ENCODE measurements at regions not wholly inside any gene's neighbourhood (a gene's known extent, or its start where the extent isn't known, plus 50 kb on each side); places are given as distances from the start of the nearest gene placed in this dataset.
A peak's percentile ranks its signal among the peaks of the same experiment; 100 is the strongest.

- ChIA-PET POLR2A (no interaction called here), CTCF (ENCODE audit: unreplicated experiment) (no interaction called here)
- Histone ChIP-seq H4K20me1 (ENCODE audit: insufficient read depth, low read length) (no peaks in the 10 kb centered on the region), H3K79me2 (ENCODE audit: insufficient read depth, low read depth, low read length) (no peaks in the 10 kb centered on the region), H3K9me3 (ENCODE audit: low read length) (no peaks in the 10 kb centered on the region), H3K4me2 (ENCODE audit: low read length) (no peak overlapping the region), H3K4me3 (ENCODE audit: low read depth, low read length, poor library complexity, severe bottlenecking) (no peak overlapping the region), H3K36me3 (ENCODE audit: insufficient read depth, low read length) (no peaks in the 10 kb centered on the region), H3K9me2 (ENCODE audit: insufficient read depth, low read length) (no peaks in the 10 kb centered on the region), H3K27ac (ENCODE audit: low read depth, low read length, poor library complexity, severe bottlenecking) (no peak overlapping the region), H2AFZ (ENCODE audit: low read length) (no peak overlapping the region), H3K4me1 (ENCODE audit: insufficient read depth, low read length, poor library complexity, severe bottlenecking) (peaks cover 4% of the 10 kb centered on the region)
- intact Hi-C loops (cut with micrococcal nuclease; ENCODE audit: unreplicated experiment) = no loop called here
- BruUV-seq (replicated peaks) = no TSS peak
- no peak for TF ChIP-seq EZH2phosphoT487 (IDR thresholded peaks at IDR 0.05; ENCODE audit: borderline replicate concordance, low read depth, low read length)
- peak; percentile 14 for DNase-seq (ENCODE audit: low spot score)
These were observed 434.4 kb upstream of the ZMIZ1 start for GRCh38 chr10:78634389-78634815.

- intact Hi-C loops (cut with micrococcal nuclease; ENCODE audit: unreplicated experiment) = no loop called here
- Histone ChIP-seq H4K20me1 (ENCODE audit: insufficient read depth, low read length) (no peaks in the 10 kb centered on the region), H3K9me2 (ENCODE audit: insufficient read depth, low read length) (no peaks in the 10 kb centered on the region), H3K4me2 (ENCODE audit: low read length) (no peak overlapping the region), H3K9me3 (ENCODE audit: low read length) (no peaks in the 10 kb centered on the region), H3K4me1 (ENCODE audit: insufficient read depth, low read length, poor library complexity, severe bottlenecking) (peaks cover 4% of the 10 kb centered on the region), H3K27ac (ENCODE audit: low read depth, low read length, poor library complexity, severe bottlenecking) (no peak overlapping the region), H3K79me2 (ENCODE audit: insufficient read depth, low read depth, low read length) (no peaks in the 10 kb centered on the region), H3K36me3 (ENCODE audit: insufficient read depth, low read length) (no peaks in the 10 kb centered on the region), H3K4me3 (ENCODE audit: low read depth, low read length, poor library complexity, severe bottlenecking) (no peak overlapping the region), H2AFZ (ENCODE audit: low read length) (no peak overlapping the region)
- TF ChIP-seq EZH2phosphoT487 (IDR thresholded peaks at IDR 0.05; ENCODE audit: borderline replicate concordance, low read depth, low read length) = no peak
- TF ChIP-seq, protein P1, sequence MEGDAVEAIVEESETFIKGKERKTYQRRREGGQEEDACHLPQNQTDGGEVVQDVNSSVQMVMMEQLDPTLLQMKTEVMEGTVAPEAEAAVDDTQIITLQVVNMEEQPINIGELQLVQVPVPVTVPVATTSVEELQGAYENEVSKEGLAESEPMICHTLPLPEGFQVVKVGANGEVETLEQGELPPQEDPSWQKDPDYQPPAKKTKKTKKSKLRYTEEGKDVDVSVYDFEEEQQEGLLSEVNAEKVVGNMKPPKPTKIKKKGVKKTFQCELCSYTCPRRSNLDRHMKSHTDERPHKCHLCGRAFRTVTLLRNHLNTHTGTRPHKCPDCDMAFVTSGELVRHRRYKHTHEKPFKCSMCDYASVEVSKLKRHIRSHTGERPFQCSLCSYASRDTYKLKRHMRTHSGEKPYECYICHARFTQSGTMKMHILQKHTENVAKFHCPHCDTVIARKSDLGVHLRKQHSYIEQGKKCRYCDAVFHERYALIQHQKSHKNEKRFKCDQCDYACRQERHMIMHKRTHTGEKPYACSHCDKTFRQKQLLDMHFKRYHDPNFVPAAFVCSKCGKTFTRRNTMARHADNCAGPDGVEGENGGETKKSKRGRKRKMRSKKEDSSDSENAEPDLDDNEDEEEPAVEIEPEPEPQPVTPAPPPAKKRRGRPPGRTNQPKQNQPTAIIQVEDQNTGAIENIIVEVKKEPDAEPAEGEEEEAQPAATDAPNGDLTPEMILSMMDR (conservative IDR thresholded peaks at IDR 0.05; ENCODE audit: low read length) = no peak
- no peak for DNase-seq (ENCODE audit: low spot score)
- ChIA-PET POLR2A (interaction anchor here (1.4 kb wide), 1 partner anchor 23 kb away, joined by 3 read pairs; no protein-coding TSS in a partner anchor), CTCF (ENCODE audit: unreplicated experiment) (no interaction called here)
- BruUV-seq (replicated peaks) = no TSS peak
These were observed 433.9 kb upstream of the ZMIZ1 start for GRCh38 chr10:78634835-78635234.

DNA sequence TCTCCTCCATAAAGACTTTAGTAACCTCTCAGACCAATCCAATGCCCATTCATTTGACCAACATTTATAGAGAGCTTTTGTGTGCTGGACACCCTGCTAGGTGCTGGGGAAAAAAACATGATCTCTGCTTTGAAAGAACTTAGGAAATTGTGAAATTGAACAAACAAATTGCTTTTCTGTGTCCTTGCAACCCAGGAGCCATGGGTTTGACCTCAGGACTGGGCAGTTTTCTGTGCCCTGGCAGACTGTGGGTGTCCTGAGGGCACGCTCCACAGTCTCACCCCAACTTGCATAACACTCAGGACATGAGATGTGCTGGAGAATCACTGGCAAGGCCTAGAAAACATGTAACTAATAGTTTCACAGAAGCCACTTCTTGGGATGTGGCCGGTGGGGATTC is 429.1 kb upstream of the ZMIZ1 start:
- H2AFZ ChIP-seq (ENCODE audit: low read length) = no peak overlapping the region
- ChIA-PET CTCF (ENCODE audit: unreplicated experiment) (no interaction called here), POLR2A (interaction anchor here (0.6 kb wide), 1 partner anchor 802 kb away, joined by 7 read pairs; no protein-coding TSS in a partner anchor)
- H3K4me3 ChIP-seq (ENCODE audit: low read depth, low read length, poor library complexity, severe bottlenecking) = no peak overlapping the region
- intact Hi-C loops (cut with micrococcal nuclease; ENCODE audit: unreplicated experiment) = no loop called here
- H3K9me2 ChIP-seq (ENCODE audit: insufficient read depth, low read length) = no peaks in the 10 kb centered on the region
- no peak overlapping the region for H3K4me2 ChIP-seq (ENCODE audit: low read length)
- H3K79me2 ChIP-seq (ENCODE audit: insufficient read depth, low read depth, low read length) = no peaks in the 10 kb centered on the region
- no peaks in the 10 kb centered on the region for H4K20me1 ChIP-seq (ENCODE audit: insufficient read depth, low read length)
- H3K9me3 ChIP-seq (ENCODE audit: low read length) = peaks cover 6% of the 10 kb centered on the region
- no peaks in the 10 kb centered on the region for H3K36me3 ChIP-seq (ENCODE audit: insufficient read depth, low read length)
- H3K27ac ChIP-seq (ENCODE audit: low read depth, low read length, poor library complexity, severe bottlenecking) = no peak overlapping the region
- TF ChIP-seq, protein P1 (conservative IDR thresholded peaks at IDR 0.05; ENCODE audit: low read length) = no peak
- TF ChIP-seq EZH2phosphoT487 (IDR thresholded peaks at IDR 0.05; ENCODE audit: borderline replicate concordance, low read depth, low read length) = no peak
- BruUV-seq (replicated peaks) = no TSS peak
- DNase-seq (ENCODE audit: low spot score) = no peak
- H3K4me1 ChIP-seq (ENCODE audit: insufficient read depth, low read length, poor library complexity, severe bottlenecking) = peaks cover 27% of the 10 kb centered on the region

Data from OCI-LY7 (cell line).